Caco-2 (cell line): ENCODE measurements at regions not wholly inside any gene's neighbourhood (a gene's known extent, or its start where the extent isn't known, plus 50 kb on each side); places are given as distances from the start of the nearest gene placed in this dataset.

ENCODE experiments used
- BruUV-seq: library from RNA; stranded (reverse); fragments of 400-500 nt; replicated peaks from 2 replicates; lab custom pipeline; 2021; lab: Mats Ljungman, UMichigan
- CTCF ChIA-PET: fragments of 300-600 bp; sonication (Branson Sonifier 250); formaldehyde crosslinking; loops from one replicate; lab custom pipeline; 2022; ENCODE audit warnings: antibody characterized with exemption; lab: Charles Lee
- POLR2A ChIA-PET: fragments of 300-600 bp; sonication (Branson Sonifier 250); formaldehyde crosslinking; loops from one replicate; lab custom pipeline; 2022; ENCODE audit warnings: antibody characterized with exemption; lab: Charles Lee
- DNase-seq, 2 experiments: peaks; one replicate each; pipeline versions ENCODE4 v3.0.0 to v3.0.0-alpha.2; 2020 to 2022
- H3K27me3 ChIP-seq: replicated peaks from 2 replicates; pipeline ENCODE4 v1.6.0; 2011; ENCODE audit warnings: low read length; ENCODE audit not compliant: control insufficient read depth, insufficient read depth
- H3K36me3 ChIP-seq: 2 replicates; pipeline ENCODE4 v1.5.1; 2011; ENCODE audit warnings: low read length; ENCODE audit not compliant: control insufficient read depth, insufficient read depth
- H3K4me1 ChIP-seq: fragments of 250-450 bp; sonication (Bioruptor Pico); 2 replicates; pipeline ENCODE4 v1.5.1; 2020; ENCODE audit warnings: mild to moderate bottlenecking
- H3K4me3 ChIP-seq: 2 replicates; pipeline ENCODE4 v1.5.1; 2011; ENCODE audit warnings: low read depth, mild to moderate bottlenecking, control low read depth, low read length
- H3K9me3 ChIP-seq: fragments of 250-450 bp; sonication (Bioruptor Pico); 2 replicates; pipeline ENCODE4 v1.5.1; 2020; ENCODE audit warnings: mild to moderate bottlenecking, moderate library complexity
- H3K27ac Mint-ChIP-seq: one replicate; pipeline ENCODE4 v1.8.0; 2022; ENCODE audit warnings: mixed read lengths; ENCODE audit not compliant: unreplicated experiment
- H3K27me3 Mint-ChIP-seq: one replicate; pipeline ENCODE4 v1.8.0; 2022; ENCODE audit warnings: mixed read lengths; ENCODE audit not compliant: insufficient read depth, unreplicated experiment
- H3K36me3 Mint-ChIP-seq: one replicate; pipeline ENCODE4 v1.8.0; 2022; ENCODE audit warnings: mild to moderate bottlenecking, mixed read lengths; ENCODE audit not compliant: insufficient read depth, unreplicated experiment
- H3K4me1 Mint-ChIP-seq: one replicate; pipeline ENCODE4 v1.8.0; 2022; ENCODE audit warnings: low read depth, mixed read lengths; ENCODE audit not compliant: unreplicated experiment
- H3K4me3 Mint-ChIP-seq: one replicate; pipeline ENCODE4 v1.8.0; 2022; ENCODE audit warnings: mild to moderate bottlenecking, moderate library complexity, mixed read lengths; ENCODE audit not compliant: unreplicated experiment
- H3K9me3 Mint-ChIP-seq: one replicate; pipeline ENCODE4 v1.8.0; 2022; ENCODE audit warnings: mixed read lengths; ENCODE audit not compliant: unreplicated experiment
- intact Hi-C: fragments of 100-400 bp; cut with micrococcal nuclease; formaldehyde crosslinking; loops from one replicate; pipeline ENCODE4 v1.10.0; 2022; ENCODE audit not compliant: unreplicated experiment
- TF ChIP-seq, protein P1 (sequence below), 2 experiments: fragments of 200-600 bp in 1 of 2; IDR thresholded peaks; 1 replicate in 1 of 2; 2 replicates in 1 of 2; pipeline versions ENCODE4 v1.5.1 to v1.8.0; 2011 to 2022; ENCODE audit warnings: antibody characterized with exemption in 1 of 2, control low read depth in 1 of 2, inconsistent platforms in 1 of 2, low read depth in 1 of 2, low read length in 1 of 2, mild to moderate bottlenecking in 1 of 2, moderate library complexity in 1 of 2; ENCODE audit not compliant: insufficient read depth in 1 of 2, severe bottlenecking in 1 of 2, unreplicated experiment in 1 of 2

DNA sequence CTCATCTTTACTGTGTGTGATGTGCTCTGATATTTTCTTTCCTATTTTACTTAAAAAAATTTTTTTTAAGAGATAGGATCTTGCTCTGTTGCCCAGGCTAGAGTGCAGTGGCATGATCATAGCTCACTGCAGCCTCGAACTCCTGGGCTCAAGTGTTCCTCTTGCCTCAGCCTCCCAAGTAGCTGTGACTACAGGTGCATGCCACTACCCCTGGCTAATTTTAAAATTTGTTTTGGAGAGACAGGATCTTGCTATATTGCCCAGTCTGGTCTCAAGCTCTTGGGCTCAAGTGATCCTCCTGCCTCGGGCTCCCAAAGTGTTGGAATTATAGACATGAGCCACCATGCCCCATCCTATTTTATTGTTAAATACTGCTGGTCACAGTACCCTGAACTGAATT, 67.4 kb downstream of the FOXD2 start:
- H3K9me3 Mint-ChIP-seq, result no peaks in the 10 kb centered on the region
- no TSS peak for BruUV-seq
- no peaks in the 10 kb centered on the region for H3K27me3 ChIP-seq
- peaks cover 12% of the 10 kb centered on the region for H3K4me1 Mint-ChIP-seq
- ChIA-PET POLR2A (no interaction called here), CTCF (no interaction called here)
- no peak overlapping the region for H3K27ac Mint-ChIP-seq
- no peak for DNase-seq
- no peaks in the 10 kb centered on the region for H3K27me3 Mint-ChIP-seq
- H3K9me3 ChIP-seq, result no peaks in the 10 kb centered on the region
- H3K36me3 Mint-ChIP-seq, result no peaks in the 10 kb centered on the region
- H3K36me3 ChIP-seq, result no peaks in the 10 kb centered on the region
- TF ChIP-seq, protein P1, sequence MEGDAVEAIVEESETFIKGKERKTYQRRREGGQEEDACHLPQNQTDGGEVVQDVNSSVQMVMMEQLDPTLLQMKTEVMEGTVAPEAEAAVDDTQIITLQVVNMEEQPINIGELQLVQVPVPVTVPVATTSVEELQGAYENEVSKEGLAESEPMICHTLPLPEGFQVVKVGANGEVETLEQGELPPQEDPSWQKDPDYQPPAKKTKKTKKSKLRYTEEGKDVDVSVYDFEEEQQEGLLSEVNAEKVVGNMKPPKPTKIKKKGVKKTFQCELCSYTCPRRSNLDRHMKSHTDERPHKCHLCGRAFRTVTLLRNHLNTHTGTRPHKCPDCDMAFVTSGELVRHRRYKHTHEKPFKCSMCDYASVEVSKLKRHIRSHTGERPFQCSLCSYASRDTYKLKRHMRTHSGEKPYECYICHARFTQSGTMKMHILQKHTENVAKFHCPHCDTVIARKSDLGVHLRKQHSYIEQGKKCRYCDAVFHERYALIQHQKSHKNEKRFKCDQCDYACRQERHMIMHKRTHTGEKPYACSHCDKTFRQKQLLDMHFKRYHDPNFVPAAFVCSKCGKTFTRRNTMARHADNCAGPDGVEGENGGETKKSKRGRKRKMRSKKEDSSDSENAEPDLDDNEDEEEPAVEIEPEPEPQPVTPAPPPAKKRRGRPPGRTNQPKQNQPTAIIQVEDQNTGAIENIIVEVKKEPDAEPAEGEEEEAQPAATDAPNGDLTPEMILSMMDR (IDR thresholded peaks at IDR 0.05; ENCODE audit: insufficient read depth in 1 of 2, low read depth in 1 of 2, low read length in 1 of 2, severe bottlenecking in 1 of 2, unreplicated experiment in 1 of 2), result no peak
- no peak overlapping the region for H3K4me3 ChIP-seq
- intact Hi-C loops, result no loop called here
- H3K4me3 Mint-ChIP-seq, result no peak overlapping the region
- H3K4me1 ChIP-seq, result peaks cover 15% of the 10 kb centered on the region; the same call in 1 of the 2 replicates

DNA sequence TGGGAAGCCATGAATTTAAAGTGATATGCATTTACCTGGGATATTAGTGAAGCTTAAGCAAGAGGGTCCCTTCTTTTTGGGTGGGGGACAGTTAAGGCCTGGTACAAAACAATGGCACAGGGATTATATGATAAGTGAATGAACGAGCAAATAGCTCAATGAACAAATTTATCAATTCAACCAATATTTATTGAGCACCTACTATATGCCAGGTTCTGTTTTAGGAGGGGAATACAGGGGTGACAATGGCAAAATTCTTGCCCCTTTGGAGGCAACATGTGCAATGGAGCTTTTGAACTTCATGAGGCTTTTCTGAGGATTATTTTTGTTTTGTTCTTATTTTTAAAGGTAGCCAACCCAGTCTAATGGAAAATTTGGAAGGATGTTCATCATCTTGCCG, 68.2 kb downstream of the FOXD2 start:
- Mint-ChIP-seq H3K9me3 (no peaks in the 10 kb centered on the region), H3K4me1 (peaks cover 12% of the 10 kb centered on the region), H3K36me3 (no peaks in the 10 kb centered on the region), H3K4me3 (no peak overlapping the region), H3K27me3 (no peaks in the 10 kb centered on the region), H3K27ac (no peak overlapping the region)
- ChIA-PET POLR2A (no interaction called here), CTCF (no interaction called here)
- DNase-seq, result no peak
- Histone ChIP-seq H3K9me3 (no peaks in the 10 kb centered on the region), H3K4me1 (peaks cover 15% of the 10 kb centered on the region; the same call in 1 of the 2 replicates), H3K4me3 (no peak overlapping the region), H3K36me3 (no peaks in the 10 kb centered on the region), H3K27me3 (no peaks in the 10 kb centered on the region)
- intact Hi-C loops, result no loop called here
- TF ChIP-seq, protein P1 (IDR thresholded peaks at IDR 0.05; ENCODE audit: insufficient read depth in 1 of 2, low read depth in 1 of 2, low read length in 1 of 2, severe bottlenecking in 1 of 2, unreplicated experiment in 1 of 2), result no peak
- no TSS peak for BruUV-seq

DNA sequence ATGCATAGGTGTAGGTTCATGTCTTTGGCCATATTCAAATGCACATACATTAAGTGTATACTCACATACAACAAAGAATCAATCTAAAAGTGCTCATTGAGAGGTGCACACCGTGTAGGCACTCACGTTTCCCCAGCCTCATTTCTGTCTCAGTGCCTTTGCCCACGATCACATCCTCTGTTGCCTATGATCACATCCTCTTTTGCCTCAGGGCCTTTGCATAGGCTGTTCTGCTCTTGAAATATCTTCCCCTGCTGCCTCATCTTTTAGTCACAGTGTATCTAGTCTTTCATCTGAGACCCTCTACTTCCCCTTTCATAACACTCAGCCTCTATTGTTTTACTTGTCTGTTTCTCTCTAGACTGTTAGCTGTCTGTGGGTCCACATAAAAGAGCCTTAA, 69.3 kb downstream of the FOXD2 start:
- Mint-ChIP-seq H3K27ac (no peak overlapping the region), H3K9me3 (peaks cover 1% of the 10 kb centered on the region), H3K36me3 (no peaks in the 10 kb centered on the region), H3K4me3 (peak overlapping the region; percentile 71), H3K4me1 (peaks cover 12% of the 10 kb centered on the region), H3K27me3 (no peaks in the 10 kb centered on the region)
- intact Hi-C loops, result no loop called here
- TF ChIP-seq, protein P1 (IDR thresholded peaks at IDR 0.05; ENCODE audit: insufficient read depth in 1 of 2, low read depth in 1 of 2, low read length in 1 of 2, severe bottlenecking in 1 of 2, unreplicated experiment in 1 of 2), result no peak
- DNase-seq, result no peak
- POLR2A ChIA-PET, result interaction anchor here (0.5 to 1.5 kb wide), 3 partner anchors 29 to 70 kb away, joined by 5 to 17 read pairs (median 6); partner anchors contain the start of gene FOXD2
- Histone ChIP-seq H3K27me3 (no peaks in the 10 kb centered on the region), H3K36me3 (no peaks in the 10 kb centered on the region), H3K9me3 (no peaks in the 10 kb centered on the region), H3K4me3 (no peak overlapping the region), H3K4me1 (peaks cover 15% of the 10 kb centered on the region; the same call in 1 of the 2 replicates)
- BruUV-seq, result no TSS peak
- CTCF ChIA-PET, result interaction anchor here (1.2 to 3.6 kb wide), 3 partner anchors 30 to 219 kb away, joined by 8 to 47 read pairs (median 10); partner anchors contain the start of gene FOXD2
